SIG-M5 treated with dmso at 0.1 percent for 504 hours (cell line): ENCODE measurements at regions not wholly inside any gene's neighbourhood (a gene's known extent, or its start where the extent isn't known, plus 50 kb on each side); places are given as distances from the start of the nearest gene placed in this dataset.
A peak's percentile ranks its signal among the peaks of the same experiment; 100 is the strongest.

ENCODE experiments used
- DNase-seq: peaks from one replicate; lab custom pipeline; 2025; ENCODE audit not compliant: unreplicated experiment; lab: John Stamatoyannopoulos, UW

DNA sequence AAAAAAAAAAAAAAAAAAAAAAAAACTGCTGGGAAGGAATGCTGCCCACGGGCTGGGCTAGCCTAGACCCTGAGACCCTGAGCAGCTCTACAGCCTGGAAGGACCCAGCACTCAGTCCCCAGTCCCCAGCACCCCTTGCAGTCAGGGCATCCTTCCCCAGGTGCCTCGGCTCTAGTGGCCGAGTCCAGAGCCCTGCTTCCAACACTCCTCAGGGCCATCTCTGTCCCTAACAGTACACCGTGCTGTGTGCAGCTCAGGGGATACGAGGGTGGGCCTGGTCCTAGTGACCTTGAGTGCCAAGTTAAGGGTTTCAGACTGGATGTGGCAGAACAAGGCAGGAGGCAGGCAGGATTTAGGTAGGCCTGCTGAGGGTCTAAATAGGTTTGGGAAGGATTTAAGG is 50.2 kb upstream of the LRP8 start:
- DNase-seq = no peak

DNA sequence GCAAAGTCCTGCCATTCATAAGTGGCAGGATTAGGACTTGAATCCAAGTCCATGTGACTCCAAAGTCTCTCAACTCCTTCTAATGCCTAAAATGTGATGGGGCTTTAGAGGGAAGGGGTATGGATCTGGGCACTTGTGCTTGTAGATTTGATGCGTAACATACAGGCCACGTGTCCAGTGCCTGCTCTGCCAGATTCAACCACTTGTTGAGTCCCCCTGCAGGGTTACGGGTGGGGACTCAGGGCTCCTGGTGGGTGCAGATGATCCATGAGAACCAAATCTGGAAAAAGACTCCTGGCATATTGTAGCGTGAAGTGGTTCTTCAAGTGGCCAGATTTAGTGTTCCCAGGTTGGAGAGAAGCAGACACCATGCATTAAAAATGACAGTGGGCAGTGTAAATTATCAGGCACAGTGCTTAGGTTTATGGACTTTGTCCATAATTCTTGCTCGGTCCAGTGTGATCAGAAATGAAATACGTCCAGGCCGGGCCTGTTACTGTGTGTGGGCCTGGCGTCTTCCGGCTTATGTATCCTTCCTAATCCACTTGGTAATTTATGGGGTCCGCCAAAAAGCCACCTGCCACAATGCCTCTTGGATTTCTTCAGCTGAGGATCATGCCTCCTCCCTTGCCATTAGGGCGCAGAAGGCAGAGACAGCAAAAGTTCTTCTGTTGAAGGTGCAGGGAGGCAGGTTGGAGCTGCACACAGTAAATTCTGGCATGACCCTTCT is 51.2 kb upstream of the LRP8 start:
- no peak for DNase-seq

DNA sequence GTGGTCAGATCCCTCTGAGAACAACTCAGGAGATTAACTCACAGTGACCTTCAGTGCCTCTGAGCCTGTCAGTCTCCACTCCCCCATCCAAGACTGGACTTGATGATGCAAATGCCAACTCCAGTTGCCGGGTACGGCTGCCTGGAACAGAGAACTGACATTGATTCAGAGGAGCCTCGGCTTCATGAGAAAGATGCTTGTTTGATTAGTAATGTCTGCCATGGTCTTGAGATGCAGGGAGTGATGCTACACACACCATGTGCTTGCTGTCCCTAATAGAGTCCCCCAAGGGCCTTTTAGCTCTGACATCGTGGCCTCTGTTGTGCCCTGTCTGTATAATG is 51.8 kb upstream of the LRP8 start:
- DNase-seq = no peak

DNA sequence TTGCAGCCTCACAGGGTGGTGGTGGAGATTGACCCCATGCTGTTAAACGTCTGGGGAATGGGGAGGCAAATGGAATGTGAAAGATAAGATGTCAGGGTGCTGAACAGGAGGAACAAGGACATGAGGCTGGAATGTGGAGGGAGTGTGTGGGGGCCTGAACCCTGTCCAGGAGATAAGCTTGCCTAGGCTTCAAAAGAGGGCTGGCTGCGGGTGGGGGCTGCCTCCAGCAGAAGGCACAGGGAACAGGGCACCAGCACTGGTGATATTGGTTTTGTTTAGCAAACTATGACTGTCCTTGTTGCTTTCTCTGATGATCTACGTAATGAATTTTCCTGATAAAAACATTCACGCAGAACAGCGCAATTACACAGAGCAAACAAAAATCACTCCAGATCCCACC is 52.4 kb upstream of the LRP8 start:
- no peak for DNase-seq

DNA sequence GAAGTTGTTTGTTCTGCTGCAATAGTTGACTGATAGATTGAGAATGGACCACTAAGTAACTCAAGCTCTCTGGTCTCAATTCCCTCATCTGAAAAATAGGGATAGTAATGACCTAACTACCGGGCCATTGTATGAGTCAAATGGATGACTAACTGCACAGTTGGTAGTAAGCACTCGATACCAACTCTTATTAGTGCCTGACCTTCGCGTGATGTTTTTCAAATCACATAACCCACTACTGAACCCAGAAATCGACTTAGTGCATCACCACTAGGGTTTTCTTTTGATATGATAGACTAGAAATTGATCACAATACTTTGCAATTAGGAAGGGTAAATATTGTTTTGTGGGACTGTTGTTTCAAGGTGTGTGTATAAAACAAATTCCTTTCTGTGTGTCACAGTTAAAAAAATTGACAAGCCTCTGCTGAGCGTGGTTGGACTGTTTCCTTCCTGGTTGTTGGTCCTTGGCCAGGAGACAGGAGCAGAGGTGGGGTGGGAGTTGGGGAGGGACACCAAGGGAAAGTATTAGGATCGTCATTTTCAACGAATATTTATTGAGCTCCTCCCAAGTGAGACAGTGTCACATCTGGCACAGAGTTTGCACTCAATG is 54.0 kb upstream of the LRP8 start:
- no peak for DNase-seq

DNA sequence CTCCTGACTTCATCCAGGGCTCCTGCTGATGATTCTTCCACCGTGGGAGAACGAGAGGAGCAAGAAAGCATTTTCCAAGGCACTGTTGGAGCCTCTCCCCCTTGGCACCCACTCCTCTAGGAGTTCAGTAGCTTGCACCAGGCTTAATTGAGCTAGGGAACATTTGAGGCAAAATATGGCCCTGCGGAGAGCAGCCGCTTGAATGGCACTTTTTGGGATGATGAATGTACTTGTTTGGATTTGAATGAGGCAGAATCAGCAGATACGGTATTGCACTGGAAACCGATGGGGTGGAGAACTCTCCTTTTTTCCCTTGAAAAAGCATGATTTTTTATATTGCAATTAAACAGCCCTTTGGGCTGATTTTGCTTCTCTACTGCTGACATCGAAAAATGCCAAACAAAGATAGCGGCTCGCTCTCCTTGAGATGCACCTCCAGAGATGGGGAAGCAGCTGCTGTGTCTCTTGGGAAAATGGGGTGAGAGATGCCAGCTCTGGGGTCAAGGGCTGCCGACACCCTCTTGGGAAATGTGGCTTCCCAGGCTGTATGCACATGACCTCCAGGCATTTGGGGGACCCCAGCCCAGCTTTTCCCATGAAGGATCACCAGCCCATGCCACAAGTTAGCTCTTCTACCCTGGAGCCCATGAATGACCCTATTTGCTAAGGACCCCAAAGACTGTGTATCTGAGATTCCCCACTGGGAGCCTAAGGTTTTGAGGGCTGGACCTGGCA is 55.4 kb upstream of the LRP8 start:
- DNase-seq = no peak

DNA sequence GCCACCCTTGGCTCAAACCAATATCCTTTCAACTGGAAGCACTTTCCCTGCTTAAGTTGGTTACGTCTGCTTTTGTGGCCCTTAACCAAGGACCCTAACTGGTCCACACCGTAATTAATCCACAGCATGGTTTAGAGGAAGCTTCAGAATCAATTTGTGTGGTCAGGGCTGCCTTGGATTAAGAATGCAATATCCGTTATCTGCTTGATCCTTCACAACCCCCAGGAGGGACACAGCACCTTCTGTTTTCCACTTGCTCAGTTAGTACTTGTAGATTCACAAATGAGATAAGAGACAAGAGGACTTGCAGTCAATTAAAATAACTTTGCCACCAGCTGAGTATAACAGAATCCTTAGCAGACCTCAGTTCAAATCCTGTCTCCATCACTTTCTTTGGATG is 56.9 kb upstream of the LRP8 start:
- DNase-seq = no peak

DNA sequence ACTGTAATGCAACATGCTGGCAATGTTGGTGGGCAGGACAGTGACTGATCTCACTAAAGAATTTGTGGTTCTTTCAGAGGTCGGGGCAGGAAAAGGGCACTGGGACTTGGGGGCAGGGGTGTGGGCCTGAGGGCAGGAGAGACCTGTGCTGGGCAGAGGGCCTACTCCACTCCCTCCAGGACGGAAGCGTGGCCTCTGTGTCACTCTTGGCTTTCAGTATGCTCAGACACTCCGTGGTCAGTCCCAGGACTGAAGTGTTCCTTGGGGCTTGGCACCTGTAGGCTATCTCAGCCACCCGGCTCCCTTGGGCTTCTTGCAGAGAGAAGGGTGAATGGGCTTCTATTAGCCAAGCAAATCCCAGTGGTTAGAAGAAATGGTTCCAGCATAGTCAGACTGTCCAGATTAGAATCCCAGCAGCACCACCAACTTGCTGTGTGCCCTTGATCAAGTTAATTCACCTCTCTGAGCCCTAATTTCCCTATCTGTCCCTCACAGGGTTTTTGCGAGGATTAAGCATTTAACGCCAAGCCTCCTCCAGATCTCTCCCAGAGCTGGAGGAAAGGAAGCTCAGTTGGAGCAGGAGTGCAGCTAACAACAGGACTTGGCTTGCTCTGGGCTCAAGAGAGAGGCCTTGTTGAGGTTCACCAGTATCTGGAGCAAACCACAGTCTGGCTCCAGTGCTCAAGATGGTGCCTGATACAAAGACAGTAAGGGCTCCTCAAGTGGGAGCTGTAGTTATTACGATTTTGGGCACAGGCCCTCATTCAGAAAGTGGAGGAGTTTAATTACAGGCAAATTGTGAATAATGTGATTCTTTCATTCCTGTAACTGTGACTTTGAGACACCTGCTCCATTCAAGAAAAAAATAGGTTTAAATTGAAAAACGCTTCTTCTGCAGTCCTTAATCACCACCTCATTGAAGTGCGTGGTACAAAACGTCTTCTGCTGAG is 57.7 kb upstream of the LRP8 start:
- no peak for DNase-seq

DNA sequence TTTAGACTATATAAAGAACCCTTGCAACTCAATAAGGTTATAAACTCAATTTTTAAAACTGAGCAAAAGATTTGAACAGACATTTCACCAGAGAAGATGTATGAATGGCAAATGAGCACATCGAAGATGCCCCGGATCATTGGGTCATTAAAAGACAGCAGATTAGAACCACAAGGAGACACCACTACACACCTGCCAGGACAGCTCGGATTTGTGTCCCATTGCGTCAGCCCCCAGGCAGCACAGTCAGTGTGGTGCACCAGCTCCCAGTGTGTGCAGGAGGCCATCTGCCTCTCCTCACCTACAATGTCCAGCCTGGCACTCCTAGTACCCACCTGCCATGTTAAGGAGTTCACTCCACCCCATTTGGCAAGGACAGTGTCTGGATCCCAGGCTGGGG is 61.1 kb upstream of the LRP8 start:
- no peak for DNase-seq

DNA sequence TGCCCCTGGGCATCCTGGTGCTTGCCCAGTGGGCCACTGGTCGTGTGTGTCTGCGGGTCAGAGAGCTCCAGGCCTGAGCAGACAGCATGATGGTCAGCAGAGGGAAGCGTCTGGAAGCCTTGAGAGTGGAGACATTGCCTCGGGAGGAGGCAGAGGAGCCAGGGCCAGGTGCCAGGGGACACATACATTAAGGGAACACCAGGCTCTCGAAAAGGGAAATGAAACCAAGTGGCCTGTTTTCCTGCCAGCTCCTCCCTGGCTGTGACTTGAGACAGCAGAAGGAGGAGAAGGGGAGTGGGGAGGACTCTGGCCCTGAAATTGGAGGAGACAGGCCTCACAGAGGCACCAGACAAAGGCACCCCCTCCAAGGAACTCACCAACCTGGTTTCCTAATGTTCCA is 62.4 kb upstream of the LRP8 start:
- peak; percentile 78 for DNase-seq

DNA sequence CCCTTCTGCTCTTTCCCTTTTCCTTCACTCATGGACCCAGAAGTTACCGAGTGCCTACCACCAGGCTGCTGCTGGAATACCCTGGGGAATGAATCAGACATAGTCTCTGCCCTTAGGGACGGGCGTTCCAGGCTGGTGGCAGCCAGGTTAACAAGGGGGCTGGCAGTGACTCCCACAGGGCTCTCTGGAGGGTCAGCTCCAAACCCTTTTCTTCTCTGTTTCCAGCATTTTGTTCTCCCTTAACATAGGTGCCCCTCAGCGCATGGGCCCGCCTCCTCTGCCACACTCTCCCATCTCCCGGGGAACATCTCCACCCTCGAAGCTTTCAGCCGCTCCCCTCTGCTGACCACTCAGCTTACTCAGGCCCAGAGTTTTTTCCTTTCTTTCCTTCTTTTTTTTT is 62.9 kb upstream of the LRP8 start:
- DNase-seq = no peak

DNA sequence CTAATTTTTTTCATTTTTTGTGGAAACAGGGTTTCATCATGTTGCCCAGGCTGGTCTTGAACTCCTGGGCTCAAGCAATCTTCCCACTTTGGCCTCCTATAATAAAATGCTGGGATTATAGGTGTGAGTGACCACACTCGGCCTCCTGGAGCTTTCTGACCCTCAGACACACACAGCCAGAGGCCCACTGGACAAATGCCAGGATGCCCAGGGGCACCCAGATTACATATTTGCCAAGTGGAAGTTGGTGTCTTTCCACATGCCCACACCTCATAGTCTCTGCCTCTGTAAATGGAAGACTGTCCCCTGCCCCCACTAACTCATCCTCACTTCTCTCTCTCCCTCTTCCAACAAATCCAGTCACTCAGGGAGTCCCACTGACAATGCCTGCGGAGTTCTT is 63.4 kb upstream of the LRP8 start:
- DNase-seq = no peak

DNA sequence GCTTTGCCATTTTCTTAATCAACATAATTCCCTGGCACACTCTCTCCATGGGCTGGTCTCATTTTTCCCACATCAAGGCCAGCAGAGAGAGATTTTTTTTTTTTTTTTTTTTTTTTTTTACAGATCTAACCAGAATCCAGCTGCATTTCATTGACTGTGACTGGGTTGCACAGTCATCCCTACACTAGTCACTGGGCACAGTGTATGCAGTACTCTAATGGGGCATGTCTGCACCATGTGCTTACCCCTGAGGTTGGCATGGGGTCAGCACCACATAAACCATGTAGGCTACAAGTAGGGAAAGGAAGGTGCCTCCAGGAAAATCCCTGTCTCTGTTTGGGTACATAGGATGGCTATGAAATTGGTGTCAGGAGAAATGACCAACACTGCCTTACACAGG is 64.1 kb upstream of the LRP8 start:
- DNase-seq = no peak

DNA sequence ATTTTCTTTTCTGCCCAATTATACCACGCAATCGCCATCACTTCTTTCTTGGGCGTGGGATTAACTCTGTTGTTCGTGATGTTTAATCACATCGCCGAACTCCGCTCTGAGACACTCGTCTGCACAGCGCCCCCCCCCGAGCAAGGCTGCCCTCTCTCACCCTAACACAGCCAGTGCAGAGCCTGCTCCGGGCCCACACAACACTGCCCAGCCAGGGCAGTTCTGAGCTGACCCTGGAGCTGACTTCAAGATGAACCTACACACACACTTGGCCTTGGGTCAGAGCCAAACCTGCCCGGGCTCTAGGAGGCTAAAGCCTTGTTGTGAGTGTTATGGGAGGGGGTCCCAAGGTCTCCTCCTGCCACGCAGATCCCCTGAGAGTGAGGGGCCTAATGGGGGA is 64.6 kb upstream of the LRP8 start:
- DNase-seq = no peak

DNA sequence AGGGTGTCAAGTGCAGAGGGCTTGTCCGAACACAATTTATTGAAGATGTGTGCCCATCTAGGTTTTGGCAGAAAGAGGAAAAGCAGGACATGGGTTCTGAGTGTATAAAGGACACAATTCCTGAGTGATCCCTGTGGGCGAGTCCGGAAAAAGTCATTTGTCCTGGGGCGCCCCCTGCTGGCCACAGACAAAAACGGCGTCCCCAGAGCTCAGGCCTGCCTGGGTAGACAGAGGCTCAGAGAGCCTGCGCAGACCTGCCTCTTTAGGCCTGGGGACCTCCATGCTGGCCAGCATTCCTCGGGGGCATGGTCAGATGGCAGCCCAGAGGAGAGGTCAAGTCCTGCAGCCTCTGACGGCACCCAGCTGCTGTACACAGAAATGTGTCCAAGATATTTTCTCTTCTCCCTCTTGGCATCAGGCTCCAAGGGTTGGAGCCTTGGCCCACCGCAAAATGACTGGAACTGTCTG is 65.5 kb upstream of the LRP8 start:
- DNase-seq = peak; percentile 23

DNA sequence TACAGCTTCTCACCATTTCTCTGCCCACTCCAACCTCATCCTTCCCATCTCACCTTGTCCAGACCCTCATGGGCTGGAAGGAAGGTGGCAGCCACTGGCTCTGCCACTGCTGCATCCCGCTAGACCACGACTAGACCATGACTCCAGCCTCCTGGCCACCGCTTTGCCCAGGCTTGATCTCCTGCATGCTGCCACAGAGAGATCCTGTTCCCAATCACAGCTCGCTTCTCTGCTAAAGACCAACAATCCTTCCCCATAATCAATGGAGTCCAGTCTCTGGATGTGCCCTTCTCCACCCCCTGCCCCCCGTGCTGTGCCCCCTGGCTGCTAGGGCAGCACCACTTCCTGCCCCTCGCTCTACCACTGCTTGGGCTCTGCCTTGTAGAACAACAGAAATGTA is 64.9 kb upstream of the DMRTB1 start:
- no peak for DNase-seq

DNA sequence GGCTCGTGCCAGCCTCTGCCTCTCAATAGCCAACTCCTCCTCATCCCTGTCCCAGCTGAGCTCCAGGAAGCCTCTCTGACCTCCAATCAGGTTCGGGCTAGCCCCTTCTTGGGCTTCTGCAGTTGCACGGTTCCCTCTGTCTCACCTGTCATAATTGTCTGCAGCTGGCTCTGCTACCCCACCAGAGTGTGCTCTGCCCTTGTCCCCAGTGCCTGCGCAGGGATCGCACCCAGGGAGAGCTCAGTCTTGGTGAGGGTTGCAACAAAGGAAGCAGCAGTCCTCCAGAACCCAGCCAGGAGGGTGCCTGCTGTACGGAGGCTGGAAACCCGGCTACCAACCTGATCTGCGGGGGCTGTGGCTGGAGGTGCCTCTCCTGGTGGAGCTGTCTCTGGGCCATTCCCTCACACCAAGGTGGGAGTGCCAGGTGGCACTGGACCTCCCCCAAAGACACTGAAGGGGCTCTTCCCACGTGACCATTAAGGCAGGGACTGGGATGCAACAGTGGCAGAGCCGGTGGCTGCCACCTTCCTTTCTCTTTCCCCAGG is 63.5 kb upstream of the DMRTB1 start:
- DNase-seq = no peak

DNA sequence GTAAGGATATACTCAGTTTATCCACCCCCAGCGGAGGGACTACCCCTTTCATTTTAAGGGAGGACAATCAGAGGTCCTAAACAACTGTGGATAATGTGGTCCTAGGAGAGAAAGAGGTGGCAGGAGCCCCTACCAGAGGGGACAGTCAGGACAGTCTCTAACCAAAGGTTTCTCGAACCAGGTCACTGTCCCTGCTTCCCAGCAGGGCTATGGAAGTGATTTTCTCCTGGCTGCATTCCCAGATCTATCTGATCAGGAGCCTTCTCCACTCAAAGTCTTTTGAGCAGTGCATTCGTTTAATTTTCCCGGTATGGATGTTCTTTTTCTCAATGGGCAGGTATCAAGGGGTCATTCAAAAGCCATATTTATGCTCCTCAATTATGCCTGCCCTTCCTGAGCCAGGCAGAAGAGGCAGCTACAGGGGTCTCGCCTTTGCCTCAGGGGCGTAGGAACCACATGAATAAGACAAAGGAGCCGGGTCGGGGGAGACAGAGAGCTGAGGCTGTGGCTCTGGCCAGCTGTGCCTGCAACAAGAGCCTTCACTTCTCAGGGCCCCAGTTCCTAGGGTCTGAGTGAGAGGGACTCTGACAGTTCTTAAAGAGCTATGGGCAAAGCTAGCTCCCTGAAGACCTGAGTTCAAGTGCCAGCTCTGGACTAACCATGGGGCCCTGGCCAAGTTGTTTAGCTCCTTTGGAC is 62.5 kb upstream of the DMRTB1 start:
- no peak for DNase-seq

DNA sequence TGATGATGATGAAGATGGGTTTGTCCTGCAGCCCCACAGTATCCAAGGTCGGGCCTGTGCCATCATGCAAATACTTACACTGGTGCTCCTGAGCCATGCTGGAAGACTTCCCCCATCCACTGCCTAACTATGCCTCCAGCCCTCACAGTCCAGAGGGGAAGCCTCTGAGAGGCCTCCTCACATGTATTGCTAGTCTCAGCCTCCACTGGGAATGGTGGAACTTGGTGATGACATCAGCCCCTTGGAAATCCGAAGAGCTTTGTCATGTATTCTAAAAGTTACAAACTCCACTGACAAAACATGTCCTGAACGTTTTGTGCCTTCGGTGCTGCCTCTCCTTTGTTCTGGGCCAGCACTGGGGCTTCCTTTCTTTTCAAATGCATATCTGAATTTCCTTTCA is 61.1 kb upstream of the DMRTB1 start:
- DNase-seq = no peak

DNA sequence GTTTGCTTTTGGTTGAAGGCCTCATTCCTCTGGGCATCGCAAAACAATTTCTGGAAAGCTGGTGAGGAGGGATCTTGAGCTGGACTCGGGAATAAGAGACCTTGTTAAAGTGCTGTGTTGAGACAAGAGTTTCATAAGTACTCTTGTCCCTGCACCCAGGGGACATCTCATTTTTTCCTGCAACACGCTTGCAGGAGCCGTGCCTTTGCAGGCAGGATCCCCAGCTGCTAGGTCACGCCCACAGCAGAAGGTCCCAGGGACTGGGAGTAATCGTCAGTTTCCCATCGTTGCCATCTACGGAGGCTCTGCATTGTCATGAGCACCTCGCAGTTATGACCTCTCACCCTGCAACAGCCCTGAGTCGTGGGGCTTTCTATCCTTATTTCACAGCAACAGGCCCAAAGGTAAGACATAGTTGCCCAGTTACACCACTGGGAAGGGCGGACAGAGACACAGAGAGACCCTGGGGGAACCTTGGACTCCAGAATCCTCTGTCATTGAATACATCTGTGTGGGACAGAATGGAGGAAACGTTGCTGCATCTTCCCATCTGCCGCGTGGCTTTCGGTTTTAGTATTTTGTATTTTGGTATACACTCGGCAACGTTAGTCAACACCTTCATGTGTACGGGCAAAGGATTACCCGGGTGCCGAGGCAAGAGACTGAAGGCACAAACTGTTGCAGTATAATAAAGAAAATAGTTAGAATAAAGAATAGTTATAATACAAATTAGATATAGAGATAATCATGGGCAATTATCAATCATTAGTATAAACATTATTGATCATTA is 60.4 kb upstream of the DMRTB1 start:
- no peak for DNase-seq
